GM12872 (cell line): ENCODE measurements at regions not wholly inside any gene's neighbourhood (a gene's known extent, or its start where the extent isn't known, plus 50 kb on each side); places are given as distances from the start of the nearest gene placed in this dataset.

ENCODE experiments used
- TF ChIP-seq, protein P1 (sequence below): IDR thresholded peaks from 3 replicates; pipeline ENCODE4 v1.5.1; 2011; ENCODE audit warnings: low read depth, mild to moderate bottlenecking, low read length, moderate library complexity; ENCODE audit not compliant: insufficient read depth

DNA sequence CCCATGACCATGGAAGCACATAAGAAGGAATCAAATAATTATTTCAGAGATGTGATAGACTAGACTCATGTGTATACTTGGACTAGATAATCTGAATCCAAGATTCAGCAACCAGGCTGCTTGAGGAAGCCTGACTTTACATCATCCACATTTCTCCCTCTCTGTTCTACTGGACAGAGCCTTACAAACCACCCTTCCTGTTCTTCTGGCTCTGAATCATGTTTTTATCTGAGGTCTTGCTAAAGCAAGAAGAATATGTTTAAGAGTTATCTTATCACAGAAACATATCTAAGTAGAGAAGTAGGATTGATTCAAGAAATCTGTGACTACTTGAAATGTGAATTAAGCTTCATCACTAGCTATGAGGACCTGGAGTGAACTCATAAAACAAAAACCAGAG, 71.1 kb upstream of the SLC24A5 start:
- TF ChIP-seq, protein P1, sequence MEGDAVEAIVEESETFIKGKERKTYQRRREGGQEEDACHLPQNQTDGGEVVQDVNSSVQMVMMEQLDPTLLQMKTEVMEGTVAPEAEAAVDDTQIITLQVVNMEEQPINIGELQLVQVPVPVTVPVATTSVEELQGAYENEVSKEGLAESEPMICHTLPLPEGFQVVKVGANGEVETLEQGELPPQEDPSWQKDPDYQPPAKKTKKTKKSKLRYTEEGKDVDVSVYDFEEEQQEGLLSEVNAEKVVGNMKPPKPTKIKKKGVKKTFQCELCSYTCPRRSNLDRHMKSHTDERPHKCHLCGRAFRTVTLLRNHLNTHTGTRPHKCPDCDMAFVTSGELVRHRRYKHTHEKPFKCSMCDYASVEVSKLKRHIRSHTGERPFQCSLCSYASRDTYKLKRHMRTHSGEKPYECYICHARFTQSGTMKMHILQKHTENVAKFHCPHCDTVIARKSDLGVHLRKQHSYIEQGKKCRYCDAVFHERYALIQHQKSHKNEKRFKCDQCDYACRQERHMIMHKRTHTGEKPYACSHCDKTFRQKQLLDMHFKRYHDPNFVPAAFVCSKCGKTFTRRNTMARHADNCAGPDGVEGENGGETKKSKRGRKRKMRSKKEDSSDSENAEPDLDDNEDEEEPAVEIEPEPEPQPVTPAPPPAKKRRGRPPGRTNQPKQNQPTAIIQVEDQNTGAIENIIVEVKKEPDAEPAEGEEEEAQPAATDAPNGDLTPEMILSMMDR: no peak

DNA sequence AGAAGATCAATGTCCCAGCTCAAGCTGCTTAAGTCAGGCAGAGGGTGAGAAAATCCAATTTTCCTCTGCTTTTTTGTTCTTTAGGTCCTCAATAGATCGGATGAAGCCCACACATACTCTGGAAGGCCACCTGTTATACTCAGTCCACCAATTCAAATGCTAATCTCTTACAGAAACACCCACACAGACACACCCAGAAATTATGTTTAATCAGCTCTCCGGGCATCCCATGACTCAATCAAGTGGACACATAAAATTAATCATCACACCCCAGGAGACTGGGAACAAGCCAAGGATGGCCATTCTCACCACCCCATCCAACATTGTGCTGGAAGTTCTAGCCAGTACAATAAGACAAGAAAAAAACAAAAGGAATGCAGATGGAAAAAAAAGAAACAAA, 67.8 kb upstream of the SLC24A5 start:
- TF ChIP-seq, protein P1: no peak

DNA sequence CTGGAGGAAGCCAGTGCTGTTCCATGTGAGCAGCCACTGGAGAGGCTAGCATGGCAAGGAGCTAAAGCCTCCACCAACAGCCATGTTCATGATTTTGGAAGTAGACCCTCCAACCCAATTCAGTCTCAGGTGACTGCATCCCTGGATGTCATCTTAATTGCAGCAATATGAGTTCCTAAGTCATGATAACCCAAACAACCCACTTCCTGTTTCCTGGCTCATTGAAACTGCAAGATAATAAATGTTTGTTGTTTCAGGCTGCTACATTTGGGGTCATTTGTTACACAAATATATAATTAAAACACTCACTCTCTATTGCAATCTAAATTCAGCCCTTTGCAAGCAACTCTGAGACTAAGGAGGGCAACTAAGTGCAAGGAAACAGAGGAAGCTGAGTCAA, 62.4 kb upstream of the SLC24A5 start:
- TF ChIP-seq, protein P1: no peak

DNA sequence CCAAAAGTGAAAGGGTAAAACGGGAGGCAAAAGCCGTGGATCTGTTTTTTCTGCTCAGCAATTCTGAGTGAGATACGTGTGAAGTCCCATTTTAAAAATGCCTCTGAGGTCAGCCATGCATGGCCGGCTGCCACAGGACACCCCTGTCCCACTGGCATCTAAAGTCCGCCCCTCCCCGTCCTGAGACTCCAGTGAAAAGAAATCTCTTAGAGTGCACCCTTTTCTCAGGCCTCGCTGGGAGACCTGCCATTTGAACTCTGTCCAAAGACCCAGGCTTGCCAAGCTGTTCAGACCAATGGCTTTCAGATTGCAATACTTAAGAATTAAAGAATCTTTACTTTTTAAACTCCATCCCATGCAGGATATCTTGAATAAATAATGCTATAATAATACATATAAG, 61.0 kb upstream of the SLC24A5 start:
- TF ChIP-seq, protein P1: no peak

DNA sequence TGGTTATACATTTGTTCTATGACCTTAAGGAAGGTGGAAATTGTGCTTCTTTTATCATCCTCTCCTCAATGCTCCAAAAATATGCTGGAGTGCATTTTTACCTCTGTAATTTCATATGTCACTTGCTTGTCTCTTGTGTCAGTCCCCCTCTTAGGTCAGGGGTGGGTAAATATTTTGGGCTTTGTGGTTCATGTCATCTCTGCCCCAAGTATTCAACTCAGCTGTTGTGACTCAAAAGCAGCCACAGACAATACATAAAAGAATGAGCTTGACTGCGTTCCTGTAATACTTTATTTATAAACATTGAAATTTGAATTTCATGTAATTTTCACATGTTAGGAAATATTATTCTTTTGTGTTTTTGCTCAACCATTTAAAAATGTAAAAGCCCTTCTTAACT, 60.4 kb upstream of the SLC24A5 start:
- TF ChIP-seq, protein P1: no peak

DNA sequence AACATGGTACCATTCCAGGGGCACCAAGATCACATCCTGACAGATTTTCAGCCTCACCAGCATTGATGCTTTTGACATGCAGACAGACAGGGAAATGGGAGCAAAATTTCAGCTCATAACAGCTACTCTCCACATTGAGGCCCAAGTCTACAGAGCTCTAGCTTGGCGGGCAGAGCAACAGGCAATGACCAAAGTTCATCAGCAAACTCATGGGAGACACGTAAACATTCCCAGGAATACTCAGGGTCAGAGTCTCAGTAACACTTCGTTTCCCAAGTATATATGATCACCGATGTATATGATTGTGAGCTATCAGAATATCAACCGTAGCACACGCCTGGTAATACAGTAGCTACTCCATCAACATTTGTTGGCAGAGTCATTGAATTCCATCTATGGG, 59.2 kb upstream of the SLC24A5 start:
- TF ChIP-seq, protein P1: no peak

DNA sequence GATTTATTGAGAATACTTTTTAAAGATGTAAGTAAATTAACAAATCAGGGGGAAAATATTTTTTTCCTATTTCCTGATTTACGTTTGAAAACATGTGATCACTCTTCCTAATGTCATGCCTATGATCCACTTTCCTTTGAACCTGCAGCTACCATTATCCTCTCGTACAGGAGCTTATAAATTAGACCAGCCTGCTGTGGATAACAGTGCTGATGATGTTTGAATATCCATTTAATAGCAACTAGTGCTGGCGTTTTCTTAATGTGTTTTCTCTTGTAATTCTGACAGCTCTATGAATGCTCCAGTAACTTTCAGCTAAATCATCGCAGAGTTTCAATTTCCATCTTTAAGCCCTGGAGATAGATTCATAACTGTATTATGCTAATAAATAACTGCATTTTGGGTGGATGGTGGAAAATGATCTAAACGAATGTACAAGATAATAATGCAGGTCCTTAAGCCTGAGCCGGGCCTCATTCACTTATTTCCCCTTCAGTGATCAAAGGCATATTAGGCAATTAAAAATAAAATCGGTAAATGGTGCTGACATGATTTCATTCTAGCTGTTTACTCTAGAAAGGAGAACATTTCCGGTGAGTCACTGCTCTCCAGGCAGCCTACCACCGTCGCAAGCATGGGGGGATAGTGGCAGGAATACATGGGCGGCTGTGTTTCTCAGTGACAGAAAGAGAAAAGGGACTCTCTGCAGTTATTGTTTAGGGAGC, 58.5 kb upstream of the SLC24A5 start:
- TF ChIP-seq, protein P1: no peak
